ENCODE measurements at regions not wholly inside any gene's neighbourhood (a gene's known extent, or its start where the extent isn't known, plus 50 kb on each side); places are given as distances from the start of the nearest gene placed in this dataset.

DNA sequence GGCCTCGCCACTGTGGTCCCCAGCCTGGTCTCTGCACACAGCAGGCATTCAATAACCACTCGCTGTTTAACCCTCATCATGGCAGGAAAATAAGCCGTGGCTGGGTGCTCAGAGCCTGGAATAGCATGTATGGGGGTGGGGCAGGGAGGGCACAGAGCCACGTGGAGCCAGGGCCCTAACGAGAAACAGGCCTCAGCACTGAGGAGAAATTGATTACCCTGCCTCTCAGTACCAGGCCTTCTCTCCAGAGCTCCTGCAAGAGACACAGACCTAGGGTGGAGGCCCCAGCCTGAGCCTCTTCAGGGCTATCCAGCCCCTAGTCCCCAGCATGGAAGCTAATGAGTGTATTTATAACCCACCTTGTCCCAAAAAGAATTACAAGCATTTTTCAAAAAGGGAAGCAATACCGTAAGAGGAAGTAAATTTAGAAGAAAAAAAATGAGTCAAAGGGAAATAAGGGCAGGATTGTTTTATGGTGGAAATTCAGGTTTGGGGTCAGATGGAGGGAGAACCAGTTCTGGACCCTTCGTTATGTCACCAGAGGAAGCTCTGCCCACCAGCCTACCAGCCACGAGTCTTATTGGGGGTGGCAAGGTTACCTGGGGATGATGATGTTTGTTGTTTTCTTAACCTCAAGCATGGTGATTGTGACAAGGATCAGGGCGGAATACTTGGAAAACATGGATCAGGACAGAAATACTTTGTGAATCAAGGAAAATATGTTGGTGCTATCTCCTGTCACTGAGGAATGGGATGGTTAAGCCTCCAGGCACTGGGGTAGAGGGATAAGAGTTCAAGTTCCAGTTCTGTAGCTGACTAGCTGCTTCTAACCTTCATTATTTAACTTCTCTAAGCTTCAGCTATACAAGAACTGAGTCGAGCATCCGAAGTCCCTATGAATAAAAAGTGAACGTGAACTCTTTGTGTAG, 101.9 kb upstream of the RBPJ start:
- no peak overlapping the region for H3K4me3 ChIP-seq (ENCODE audit: low read depth, low read length)
- TF ChIP-seq, protein P1, sequence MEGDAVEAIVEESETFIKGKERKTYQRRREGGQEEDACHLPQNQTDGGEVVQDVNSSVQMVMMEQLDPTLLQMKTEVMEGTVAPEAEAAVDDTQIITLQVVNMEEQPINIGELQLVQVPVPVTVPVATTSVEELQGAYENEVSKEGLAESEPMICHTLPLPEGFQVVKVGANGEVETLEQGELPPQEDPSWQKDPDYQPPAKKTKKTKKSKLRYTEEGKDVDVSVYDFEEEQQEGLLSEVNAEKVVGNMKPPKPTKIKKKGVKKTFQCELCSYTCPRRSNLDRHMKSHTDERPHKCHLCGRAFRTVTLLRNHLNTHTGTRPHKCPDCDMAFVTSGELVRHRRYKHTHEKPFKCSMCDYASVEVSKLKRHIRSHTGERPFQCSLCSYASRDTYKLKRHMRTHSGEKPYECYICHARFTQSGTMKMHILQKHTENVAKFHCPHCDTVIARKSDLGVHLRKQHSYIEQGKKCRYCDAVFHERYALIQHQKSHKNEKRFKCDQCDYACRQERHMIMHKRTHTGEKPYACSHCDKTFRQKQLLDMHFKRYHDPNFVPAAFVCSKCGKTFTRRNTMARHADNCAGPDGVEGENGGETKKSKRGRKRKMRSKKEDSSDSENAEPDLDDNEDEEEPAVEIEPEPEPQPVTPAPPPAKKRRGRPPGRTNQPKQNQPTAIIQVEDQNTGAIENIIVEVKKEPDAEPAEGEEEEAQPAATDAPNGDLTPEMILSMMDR (conservative IDR thresholded peaks at IDR 0.05; ENCODE audit: low read depth, low read length), result no peak
- DNase-seq (ENCODE audit: low read depth), result no peak

DNA sequence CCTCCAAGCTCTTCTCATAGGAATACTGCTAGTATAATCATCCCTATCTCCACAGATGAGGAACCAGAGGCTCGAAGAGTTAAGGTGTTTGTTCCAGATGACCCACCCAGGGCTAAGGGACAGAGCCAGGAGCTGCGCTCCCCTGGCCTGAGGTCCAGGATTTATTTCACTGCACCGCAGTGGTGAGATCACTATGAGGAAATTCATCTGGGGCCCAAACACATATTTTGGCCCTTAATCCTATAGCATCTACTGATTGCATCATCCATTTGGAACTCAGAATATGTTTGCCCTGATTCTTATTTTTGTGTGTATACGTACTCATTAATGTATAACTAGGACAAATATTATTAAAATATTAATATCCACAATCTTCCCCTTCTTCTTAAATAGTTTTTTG, 100.1 kb upstream of the RBPJ start:
- peak; percentile 72 for DNase-seq (ENCODE audit: low read depth)
- H3K4me3 ChIP-seq (ENCODE audit: low read depth, low read length), result no peak overlapping the region
- TF ChIP-seq, protein P1 (conservative IDR thresholded peaks at IDR 0.05; ENCODE audit: low read depth, low read length), result no peak

DNA sequence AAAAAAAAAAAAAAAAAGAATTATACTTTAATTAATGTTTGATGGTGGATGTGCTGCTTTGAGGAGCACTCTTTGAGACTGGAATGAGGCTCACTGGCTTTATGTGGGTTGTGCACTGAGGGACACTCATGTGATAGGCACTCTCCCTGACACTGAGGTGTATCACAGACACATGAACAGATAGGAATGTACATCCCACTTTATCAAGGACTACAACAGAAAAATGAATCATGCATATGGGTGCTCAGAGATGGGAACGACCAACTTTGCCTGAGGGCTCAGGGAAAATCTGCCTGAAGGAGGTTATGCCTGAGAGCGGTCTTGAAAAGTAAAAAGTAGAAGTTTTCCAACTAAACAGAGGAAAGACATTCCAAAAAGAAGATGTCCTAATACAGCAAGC, 97.7 kb upstream of the RBPJ start:
- DNase-seq (ENCODE audit: low read depth), result no peak
- TF ChIP-seq, protein P1 (conservative IDR thresholded peaks at IDR 0.05; ENCODE audit: low read depth, low read length), result no peak
- no peak overlapping the region for H3K4me3 ChIP-seq (ENCODE audit: low read depth, low read length)

DNA sequence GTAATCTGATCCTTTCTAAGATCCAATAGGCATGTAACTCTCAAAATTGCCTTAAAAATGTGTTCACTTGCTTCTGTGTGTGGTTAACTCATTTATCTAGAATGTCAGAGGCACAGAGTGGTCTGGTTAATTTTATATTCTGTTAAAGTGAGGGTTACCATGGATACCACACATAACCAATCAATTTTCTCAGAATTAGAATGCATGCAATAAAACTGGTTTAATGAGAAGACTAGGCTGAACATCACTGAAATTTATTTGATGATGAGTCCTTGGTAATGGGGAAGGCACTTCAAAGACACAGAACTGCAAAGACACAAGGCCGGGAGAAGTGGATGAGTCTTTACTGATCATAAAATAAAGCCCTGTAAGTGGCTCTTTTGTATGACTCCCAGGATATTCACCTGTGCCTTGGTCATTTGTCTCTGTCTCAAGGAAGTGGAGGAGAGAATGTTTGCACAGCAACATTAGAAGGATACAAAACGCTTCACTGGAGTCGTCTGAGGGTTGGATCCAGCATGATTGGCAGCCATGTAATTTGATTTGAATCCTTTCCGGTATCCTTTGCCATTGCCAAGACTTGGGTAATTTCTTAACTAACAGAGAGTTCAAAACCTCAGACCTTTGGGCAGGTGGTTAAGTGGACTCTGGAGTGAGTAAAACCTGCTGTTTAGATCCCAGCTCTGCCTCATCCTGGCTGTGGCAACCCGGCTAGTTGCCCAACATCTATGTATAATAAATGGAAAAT, 94.0 kb upstream of the RBPJ start:
- H3K4me3 ChIP-seq (ENCODE audit: low read depth, low read length), result no peak overlapping the region
- DNase-seq (ENCODE audit: low read depth), result no peak
- TF ChIP-seq, protein P1 (conservative IDR thresholded peaks at IDR 0.05; ENCODE audit: low read depth, low read length), result no peak

DNA sequence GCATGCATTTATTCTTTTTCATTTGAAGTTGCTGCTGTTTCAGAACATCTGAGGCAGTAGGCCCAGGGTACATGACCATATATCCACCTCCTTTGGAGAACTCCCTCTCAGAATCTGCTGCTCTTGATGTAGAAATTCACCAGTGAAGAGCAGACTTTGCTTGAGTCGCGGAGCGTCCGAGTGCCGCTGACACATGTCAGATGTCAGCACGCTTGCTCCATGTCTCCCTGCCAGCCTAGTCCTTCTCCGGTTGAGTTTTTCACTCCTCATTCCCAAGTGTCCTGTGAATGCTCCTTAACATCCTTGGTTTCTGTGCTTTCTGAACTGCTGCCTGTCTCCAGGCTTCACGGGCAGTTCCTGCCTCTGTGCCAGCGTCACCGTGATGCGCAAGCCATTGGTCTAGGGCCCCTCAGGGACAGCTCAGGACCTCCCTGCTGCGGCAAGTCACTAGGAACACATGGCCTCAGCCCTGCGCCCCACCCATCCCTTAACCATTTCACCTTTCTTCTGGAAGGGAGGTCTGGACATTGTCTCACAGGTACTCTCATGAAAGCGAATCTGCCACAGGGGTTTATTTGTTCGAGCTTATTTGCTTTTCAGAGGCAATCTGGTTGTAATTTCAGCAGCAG, 93.1 kb upstream of the RBPJ start:
- no peak for DNase-seq (ENCODE audit: low read depth)
- H3K4me3 ChIP-seq (ENCODE audit: low read depth, low read length), result no peak overlapping the region
- TF ChIP-seq, protein P1 (conservative IDR thresholded peaks at IDR 0.05; ENCODE audit: low read depth, low read length), result no peak

DNA sequence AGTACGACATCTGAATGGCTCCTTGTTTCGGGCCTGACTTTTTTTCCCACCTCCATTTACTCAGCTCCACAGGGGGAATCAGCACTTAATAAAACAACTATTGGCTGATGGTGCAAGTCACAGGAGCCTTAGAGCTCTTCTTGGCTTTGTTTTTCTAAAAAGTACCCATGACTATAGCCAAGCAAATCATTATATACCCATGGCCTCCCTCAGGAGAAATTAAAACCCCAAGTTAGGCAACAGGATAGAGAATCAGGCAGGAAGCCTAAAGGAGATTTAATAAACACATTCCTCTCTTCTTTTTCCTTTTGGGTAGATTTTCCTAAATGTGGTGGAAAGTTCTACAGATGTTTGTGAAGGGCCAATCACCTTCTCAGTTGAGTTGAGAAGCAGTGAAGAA, 91.9 kb upstream of the RBPJ start:
- no peak overlapping the region for H3K4me3 ChIP-seq (ENCODE audit: low read depth, low read length)
- TF ChIP-seq, protein P1 (conservative IDR thresholded peaks at IDR 0.05; ENCODE audit: low read depth, low read length), result no peak
- DNase-seq (ENCODE audit: low read depth), result no peak

Measured in choroid plexus epithelial cell (primary cell).